SK-N-MC (cell line): ENCODE measurements at regions not wholly inside any gene's neighbourhood (a gene's known extent, or its start where the extent isn't known, plus 50 kb on each side); places are given as distances from the start of the nearest gene placed in this dataset.

Experiments
- EZH2 ChIP-seq: fragments of 200-600 bp; sonication (generic); IDR thresholded peaks from one replicate; pipeline ENCODE4 v1.6.1; 2017; ENCODE audit warnings: antibody characterized with exemption
- FOXP2 ChIP-seq: optimal IDR thresholded peaks from 2 replicates; pipeline ENCODE3; 2011; ENCODE audit warnings: mild to moderate bottlenecking, moderate library complexity; ENCODE audit not compliant: insufficient read depth; ENCODE audit errors: extremely low read length, control extremely low read depth
- POLR2AphosphoS5 ChIP-seq: IDR thresholded peaks from 2 replicates; pipeline ENCODE4 v1.6.1; 2012; ENCODE audit warnings: mild to moderate bottlenecking, low read depth, low read length, borderline replicate concordance

- TF ChIP-seq EZH2 (no peak), POLR2AphosphoS5 (no peak), FOXP2 (no peak)
Measured at GRCh38 chr12:24436667-24437066, 487.2 kb upstream of the SOX5 start.
